HG02885 (cell line): ENCODE measurements at regions not wholly inside any gene's neighbourhood (a gene's known extent, or its start where the extent isn't known, plus 50 kb on each side); places are given as distances from the start of the nearest gene placed in this dataset.
A peak's percentile ranks its signal among the peaks of the same experiment; 100 is the strongest.

Experiments used
- ATAC-seq: cut with Tn5 transposase; IDR thresholded peaks from one replicate; pipeline ENCODE4 v1.9.1; 2021; ENCODE audit warnings: mild to moderate bottlenecking; ENCODE audit not compliant: unreplicated experiment, poor library complexity

DNA sequence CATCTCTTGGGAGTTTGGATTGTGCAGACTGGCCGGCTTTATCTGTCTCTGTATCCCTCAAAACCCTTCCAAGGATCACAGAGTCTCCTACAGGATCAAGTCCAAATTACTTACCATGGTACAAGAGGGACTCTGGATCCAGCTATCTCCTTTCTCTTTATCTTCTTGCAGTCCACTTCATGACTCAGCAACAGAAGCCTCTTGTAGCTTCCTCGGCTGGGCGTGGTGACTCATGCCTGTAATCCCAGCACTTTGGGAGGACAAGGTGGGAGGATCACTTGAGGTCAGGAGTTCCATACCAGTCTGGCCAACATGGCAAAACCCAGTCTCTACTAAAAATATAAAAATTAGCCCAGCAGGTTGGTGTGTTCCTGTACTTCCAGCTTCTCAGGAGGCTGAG is 189.7 kb downstream of the BCAT1 start:
- no peak for ATAC-seq

DNA sequence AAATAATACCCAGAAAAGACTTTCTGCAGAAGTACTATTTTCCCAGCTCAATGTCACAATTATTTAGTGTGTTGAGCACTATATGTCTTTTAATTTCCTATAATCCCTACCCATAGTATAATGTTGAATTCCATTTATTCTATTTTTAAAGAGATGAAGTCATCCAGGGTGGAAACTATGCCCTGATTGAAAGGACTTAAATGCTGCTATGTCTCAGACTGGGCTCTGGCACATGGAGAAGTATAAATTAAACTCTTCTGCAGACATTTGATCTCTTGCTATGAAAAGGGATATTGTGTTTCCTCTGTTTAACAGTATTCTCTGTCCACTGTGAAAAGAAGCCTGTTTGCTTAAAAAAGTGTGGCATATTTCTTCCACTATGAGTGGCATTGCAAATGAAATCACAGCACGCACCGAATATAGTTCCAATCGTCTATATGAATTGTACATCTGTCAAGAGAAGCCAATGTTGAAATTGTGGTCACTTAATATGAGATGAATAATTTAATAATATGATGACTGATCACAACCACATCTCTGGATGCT is 192.3 kb downstream of the BCAT1 start:
- ATAC-seq, result no peak

DNA sequence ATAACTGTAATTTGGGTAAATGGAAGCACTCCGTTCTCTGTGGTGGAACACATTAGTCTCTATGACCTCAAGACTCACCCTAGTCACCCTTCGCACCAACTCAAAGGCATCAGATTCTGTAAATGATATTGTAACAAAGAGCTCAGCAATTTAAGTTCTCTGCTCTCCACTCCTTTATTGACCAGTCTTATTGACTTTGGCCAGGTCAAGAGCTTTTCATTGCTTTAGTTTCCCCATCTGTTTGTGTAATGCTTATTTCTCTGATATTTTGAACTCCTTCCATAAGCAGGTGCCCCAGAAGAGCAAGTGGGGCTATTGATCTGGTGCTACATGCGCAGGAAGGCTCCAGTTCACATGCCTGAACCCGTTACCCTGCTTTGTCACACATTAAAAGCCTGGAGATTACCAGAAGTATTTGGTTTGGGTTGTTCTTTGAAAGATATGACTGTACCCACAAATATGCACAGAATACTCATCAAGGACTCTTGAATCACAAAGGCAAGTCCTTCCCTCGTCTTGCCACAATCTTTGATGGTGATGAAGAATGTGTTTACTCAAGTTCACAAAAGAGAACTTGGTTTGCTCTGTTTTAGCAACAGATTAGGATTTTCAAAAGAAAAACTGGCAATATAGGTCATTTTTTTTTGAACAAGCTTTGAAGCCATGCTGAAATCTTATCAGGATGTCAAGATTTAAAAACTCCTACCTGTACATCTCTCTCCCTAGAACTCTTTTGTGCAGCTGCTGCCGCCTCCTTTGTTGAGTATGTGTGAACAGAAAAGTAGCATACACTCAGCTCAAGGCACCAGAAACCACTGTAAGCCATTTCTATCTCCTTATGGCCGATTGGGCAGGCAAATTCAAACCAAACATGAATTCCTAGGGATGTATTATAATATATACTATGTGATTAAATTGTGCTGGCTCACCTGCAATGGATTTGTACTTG is 193.9 kb downstream of the BCAT1 start:
- ATAC-seq, result no peak

DNA sequence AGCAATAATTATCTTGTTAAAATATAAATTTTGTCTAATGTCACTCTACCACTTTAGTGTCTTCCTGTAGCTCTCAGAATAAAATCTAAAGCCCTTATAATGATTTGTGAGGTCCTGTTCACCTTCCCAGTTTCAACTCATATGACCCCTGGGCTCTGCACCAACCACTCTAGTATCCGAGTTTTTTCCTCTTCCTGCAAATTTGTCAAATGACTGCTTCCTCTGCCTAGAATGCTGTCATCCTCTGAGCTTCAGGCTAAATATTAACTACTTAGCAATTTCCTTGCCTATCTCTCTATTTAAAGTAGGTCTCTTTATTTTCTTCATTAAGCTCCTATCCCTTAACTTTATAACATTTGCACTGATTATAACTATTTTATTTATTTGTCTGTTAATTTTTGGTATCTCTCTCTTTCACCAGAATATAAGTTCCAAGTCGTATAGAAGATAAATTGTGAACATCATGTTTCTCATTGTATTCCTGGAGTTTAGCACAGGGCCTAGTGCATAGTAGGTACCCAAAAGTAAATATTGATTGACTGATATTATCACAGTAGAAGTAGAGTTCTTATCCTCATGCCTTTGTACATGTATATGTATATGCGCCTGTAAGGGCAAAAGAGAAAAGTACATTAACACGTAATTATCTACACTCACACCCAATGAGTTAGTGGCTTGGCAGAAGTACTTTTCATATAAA is 196.0 kb downstream of the BCAT1 start:
- ATAC-seq, result no peak

DNA sequence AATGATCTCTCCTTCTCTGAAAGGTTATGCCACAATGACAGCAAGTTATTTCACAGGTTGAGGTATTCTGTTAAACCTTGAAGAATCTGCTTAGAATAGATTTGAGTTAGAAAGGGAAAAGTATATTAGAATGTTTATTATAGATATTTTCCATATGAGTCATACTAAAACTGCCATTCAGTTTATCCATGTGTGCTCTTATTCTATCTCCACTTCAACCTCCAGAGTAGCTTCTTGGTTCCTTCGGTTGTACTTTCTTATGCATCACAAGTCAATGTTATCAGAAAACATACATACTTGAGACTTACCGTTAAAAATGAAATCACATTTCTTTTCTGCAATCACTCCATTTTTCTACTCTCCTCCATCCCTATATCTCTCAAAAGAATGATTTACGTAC is 197.7 kb downstream of the BCAT1 start:
- no peak for ATAC-seq

DNA sequence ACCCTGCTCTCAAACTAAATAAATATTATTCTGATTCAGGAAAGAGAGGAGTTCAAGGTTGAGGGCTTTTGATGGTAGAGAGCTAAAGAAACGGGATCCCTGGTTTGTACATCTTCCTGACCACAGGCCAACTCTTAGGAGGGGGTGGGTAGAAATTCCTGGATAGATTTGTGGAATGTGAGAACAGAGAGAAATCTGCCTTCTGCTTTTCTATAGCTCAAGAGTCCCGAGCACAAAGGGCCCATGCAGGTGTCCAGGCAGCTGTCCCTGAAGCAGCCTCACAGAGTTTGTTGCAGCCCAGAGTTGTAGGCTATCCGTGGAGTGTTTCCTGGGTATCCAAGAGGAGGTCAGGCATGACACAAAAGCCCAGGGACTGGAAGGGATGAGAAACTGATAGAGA is 198.6 kb downstream of the BCAT1 start:
- no peak for ATAC-seq

DNA sequence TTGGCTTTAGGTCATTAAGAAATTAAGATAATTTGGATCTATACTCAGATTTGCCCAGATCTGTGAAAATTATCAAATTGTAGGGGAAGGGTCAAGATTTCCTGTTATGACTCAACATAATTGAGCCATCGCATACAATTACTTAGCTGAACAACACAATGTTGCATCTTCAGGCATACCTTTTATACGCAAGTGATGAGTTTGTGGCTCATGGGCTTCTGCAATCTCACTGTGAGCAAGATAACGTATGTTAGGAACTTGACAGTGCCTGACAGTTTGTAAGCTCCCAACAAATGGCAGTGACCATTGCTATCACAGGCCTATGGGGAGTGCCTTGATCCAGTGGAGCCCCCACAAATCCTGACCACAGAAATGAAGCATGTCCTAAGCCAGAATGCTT is 199.7 kb downstream of the BCAT1 start:
- ATAC-seq, result no peak

DNA sequence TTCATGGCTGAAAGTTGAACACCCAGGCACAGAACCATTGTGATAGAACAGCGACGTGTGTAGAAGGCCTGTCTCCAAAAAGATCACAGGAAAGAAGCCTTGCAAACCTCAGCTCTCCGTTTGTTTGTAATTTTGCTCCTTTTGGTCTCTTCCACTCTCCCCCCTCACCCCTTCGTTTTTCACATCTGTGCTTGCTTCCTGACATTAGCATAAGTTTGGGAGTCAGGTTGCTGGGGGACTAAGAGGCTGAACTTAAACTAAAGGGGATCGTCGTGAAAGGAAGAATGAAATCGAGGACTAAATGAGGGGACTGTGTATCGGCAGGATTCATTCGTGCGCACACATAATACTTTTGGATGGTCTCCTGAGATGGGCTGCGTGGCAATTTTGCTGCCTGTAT is 200.6 kb downstream of the BCAT1 start:
- no peak for ATAC-seq

DNA sequence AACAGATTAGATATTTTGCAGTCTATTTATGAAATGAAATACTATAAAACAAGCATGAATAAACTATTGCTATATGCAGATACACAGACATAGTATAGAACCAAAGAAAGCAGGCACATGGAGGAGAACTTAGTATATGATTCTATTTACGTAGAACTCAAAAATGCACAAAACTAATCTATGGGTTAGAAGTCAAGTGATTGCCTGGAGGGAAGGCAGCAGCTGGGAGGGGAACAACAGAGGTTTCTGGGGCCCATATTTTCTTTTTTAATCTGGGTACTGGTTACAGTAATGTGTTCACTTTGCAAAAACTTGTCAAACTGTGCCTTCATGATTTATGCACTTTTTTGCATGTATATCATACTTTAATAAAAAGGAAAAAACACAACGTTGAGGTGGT is 202.0 kb downstream of the BCAT1 start:
- ATAC-seq, result no peak

DNA sequence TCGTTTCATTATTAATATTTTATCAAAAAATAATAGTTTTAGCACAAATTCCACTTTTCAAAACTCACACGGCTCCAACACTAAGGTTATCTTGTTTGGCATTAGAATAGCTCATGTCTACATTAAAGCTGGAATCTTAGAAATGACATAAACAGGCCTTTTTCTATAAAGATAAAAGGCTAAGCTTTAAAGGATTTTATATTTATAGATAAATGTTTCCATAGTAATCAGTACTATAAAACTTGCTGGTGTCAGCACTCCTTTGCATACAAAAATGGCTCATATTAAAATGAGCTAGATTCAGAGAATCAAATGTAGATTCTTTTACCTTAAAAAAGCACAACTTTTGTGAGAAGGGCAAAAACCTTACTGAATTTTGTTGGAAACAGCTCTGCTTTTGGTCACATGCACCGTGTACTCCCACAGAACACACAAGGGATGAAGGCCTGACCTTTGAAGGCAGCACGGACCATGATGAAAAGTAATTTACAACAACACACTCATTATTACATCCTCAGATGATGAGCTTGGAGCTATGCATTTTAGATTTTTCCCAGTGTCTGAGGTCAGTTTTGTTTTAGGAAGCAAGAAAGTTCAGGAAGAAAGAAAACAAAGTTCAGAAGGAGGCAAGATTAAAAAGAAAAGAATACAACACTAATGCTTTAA is 202.8 kb downstream of the BCAT1 start:
- ATAC-seq, result no peak

DNA sequence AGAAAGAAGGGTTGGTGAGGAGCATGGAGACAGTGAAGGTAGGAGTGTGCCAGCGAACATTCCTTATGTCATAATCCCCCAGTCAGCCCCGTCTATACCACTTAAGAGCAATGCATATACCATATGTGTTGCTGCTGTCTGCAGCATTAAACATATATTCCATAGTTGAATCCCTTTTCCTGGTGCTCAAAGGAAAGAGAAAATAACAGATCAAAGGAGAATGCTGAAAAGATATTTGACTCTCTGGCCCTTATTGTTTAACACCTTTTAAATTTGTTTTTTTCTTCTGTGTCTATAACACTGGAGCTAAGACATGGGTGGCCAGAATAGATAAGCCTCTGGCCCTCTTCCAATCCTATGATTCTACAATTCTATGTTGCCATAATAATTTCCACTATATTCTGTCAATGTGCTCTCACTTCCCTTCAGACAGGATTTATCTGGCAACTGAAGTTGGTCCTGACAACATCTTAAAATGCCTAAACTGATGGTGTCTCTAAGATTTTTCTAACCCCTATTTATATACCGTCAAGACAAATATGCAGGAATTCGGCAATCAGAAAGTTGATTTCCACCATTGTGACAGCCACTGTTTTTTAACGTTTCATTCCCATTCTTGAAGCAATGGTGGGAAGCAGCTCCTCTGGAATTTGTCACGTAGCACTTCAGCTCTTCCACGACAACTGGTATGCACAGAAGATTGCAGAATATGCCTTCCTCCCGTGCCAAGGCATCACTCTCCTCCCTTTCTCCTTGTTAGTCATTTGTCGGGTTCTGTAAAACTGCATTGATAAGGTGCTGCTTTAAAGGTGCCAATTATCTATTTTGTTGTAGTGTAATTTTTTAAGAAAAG is 204.7 kb downstream of the BCAT1 start:
- ATAC-seq, result no peak

DNA sequence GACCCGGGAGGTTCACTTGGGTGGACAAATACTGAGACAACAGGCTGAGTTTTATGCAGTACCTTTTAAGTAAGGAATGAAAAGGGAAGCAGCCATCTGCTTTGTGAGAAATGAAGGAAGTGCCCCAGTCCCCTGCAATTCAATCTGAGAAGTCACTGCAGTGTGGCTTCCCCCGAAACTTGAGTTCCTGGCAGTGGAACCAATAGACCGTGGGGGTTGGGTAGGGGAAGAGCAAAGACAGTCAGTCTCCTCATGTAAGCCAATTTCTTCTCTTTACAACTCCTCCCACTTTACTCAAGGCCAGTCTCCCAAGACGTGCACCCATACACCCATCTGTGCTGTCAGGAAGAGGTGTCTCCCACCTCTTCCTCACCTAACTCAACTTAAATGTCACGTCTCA is 206.5 kb downstream of the BCAT1 start:
- ATAC-seq, result peak; percentile 83

DNA sequence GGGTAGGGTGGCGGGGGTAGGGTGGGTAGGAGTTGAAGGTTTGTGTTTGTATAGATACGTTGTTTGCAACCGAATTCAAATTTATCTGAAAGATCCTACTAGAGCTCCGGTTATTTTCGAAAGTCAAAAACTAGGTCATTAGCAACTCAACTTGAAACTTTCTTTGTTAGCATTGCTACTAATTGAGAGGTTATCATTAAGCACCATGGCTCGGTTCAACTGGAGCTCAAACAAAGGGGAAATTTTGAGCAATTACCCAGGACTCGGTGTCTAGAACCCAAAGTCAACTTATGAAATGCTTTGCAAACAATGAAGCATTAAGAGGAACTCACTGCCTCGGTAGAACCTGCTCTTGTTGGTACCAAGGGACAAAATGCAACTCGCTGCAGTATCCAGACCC is 207.7 kb downstream of the BCAT1 start:
- peak; percentile 71 for ATAC-seq

DNA sequence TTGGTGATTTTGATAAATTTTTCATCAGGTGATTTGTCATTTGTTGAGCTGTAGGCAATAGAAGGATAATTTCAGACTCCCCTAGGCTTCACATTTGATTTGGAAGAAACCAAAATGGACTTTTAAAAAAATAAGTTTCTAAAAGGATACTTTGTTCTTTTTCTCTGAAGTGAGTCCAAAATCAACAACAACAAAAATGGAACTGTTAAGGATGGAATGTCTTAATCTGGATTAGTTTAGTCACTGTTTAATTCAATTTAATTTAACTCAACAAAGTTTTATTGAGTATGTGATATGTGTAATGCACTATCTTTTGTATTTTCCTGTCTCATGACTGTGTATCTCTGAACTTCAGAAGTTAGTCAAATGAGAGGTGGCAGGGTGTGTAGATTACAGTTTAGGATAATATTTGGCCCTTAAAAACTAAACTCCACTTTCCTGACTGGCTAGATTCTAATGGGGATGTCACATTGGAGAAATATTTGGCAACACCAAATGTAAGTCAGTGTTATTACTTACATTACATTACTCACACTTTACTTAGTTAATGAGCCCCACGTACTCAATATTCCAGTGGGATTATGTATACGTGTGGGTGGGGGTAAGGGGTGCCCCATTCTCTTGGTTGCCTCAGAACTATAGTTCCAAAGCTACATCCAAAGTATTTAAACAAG is 209.7 kb downstream of the BCAT1 start:
- no peak for ATAC-seq

DNA sequence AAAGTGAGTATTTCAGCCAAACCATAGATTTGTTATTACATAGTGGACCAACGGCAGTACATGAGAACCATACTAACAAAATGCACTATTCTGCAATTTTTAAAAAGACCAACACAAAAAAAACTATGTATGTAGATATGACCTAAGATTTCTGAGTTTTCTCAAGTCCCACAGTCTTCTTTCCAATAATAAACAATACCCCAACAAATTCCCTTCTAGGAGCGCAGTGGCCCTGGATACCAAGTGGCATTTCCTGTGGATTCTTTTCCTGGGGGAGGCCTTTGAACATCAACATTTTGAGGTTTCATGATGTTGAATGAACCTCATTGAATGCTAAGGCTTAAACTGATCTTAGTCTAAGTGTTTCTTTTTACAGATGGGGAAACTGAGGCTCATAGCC is 210.5 kb downstream of the BCAT1 start:
- no peak for ATAC-seq

DNA sequence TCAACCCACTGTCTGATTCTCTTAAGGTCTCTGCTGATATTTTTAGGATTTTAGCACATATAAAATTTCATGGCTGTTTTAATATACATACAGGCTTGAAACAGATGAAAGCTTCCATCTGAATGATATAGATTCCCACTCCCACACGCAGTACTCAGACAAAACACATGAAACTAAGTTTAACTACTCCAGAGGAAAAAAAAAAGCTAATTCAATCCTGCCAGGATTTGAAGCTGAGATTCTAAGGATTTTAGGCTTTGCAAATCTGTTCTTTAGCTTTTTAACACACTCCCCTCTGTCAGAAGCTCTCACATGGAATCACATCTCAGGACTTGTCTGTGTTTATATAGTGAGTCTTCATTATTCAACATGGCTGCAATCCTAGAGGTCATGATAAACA is 217.3 kb downstream of the BCAT1 start:
- no peak for ATAC-seq

DNA sequence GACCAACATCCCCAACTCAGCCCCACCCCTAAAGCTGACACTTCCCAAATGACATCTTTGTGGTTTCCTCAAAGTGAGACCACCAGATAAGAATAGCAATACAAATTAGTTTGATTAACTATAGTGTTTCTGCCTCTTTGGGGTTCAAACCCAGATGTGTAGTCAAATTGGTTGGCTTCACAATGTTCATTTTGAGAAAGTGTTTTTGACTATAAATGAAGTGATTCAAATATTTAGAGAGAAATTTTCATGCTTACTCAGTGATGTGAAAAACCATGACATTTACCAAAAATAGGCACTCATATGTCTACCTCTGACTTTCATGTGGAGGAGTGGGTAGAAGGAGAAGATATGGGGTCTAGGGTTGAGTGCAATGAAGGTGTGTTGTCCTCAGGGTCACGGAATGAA is 218.4 kb downstream of the BCAT1 start:
- peak; percentile 64 for ATAC-seq

DNA sequence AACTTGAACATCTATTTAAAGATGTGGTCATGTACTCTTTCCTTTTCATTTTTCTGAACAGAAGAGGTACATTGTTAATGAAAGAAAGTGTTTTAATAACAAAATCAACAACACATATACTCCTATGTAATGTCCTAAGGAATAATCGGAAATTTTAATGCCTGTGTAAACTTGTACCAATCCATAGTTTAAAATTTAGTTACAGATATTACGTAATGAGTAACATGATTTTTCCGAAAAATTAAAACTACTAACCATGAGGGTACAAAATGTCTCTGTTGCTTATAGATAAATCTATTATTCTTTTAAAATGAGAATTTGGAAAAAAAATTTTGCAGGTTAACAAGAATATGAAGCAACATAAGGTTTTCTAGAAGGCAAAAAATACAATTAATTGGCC is 220.1 kb downstream of the BCAT1 start:
- no peak for ATAC-seq

DNA sequence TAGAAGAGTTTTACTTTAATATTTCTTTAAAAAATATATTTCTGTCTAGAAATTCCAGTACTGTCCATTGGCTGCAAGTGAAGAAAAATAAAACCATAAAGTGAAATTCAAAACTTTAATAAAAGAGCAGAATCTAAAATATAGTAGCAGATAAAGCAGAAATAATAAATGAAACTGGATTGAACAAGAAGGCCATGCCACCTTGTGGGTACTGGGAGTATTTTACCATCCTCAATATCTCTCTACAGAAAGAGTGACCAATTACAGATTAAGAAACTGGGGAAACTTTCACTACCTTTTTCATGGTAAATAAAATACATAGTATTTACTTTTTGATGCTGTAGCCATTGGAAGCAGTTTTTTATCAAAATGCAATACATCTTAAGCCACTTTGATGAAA is 220.5 kb downstream of the BCAT1 start:
- ATAC-seq, result peak; percentile 48
